ENCODE measurements at regions not wholly inside any gene's neighbourhood (a gene's known extent, or its start where the extent isn't known, plus 50 kb on each side); places are given as distances from the start of the nearest gene placed in this dataset.

DNA sequence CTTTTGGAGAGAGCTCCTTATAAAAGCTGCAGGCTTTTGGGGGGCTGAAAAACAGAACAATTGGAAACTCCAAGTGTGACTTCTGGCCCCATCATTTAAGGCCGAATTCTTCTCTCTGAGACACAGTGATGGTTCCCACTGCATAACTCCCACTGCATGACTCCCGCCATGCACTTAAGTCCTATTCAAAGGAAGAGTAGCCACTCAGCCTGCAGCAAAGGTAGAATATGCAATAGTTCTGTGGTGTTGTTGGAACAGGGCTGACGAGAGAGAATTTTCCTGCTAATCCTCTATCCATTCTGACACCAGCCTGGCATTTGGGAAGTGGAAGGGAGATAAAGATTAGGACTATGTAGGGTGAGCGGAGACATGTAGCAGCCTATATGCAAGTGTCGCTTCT lies 185.6 kb upstream of the ZNF462 start:
- Histone ChIP-seq H4K8ac (replicated peaks; ENCODE audit: insufficient read length, low read depth, low read length) (no peak overlapping the region), H2AK5ac (ENCODE audit: insufficient read length, low read length) (no peak overlapping the region), H3K9ac (ENCODE audit: extremely low read depth, insufficient read length, low read length) (no peak overlapping the region), H3K23ac (ENCODE audit: insufficient read length, low read depth, low read length) (no peak overlapping the region), H2AFZ (ENCODE audit: low read length) (no peak overlapping the region), H3K4me1 (ENCODE audit: insufficient read depth, low read length) (peaks cover 5% of the 10 kb centered on the region; the same call in 1 of the 2 replicates), H4K5ac (ENCODE audit: insufficient read length, low read depth, low read length) (no peak overlapping the region), H4K91ac (ENCODE audit: insufficient read length, low read depth, low read length) (no peak overlapping the region), H2BK12ac (ENCODE audit: insufficient read length, low read depth, low read length) (no peak overlapping the region), H2BK20ac (ENCODE audit: low read depth, low read length, poor library complexity, severe bottlenecking) (no peak overlapping the region), H2BK15ac (ENCODE audit: low read depth, low read length) (no peak overlapping the region), H3K27me3 (ENCODE audit: insufficient read depth, low read length) (no peaks in the 10 kb centered on the region), H3K4me2 (ENCODE audit: insufficient read depth, insufficient read length, low read length) (no peak overlapping the region), H2BK120ac (ENCODE audit: low read depth, low read length, poor library complexity, severe bottlenecking) (no peak overlapping the region), H3K56ac (ENCODE audit: insufficient read length, low read depth, low read length) (no peak overlapping the region), H3K79me1 (ENCODE audit: insufficient read depth, low read depth, low read length, poor library complexity, severe bottlenecking) (no peaks in the 10 kb centered on the region), H3K9me3 (ENCODE audit: control insufficient read depth, low read depth, low read length) (no peaks in the 10 kb centered on the region), H2BK5ac (ENCODE audit: insufficient read length, low read length) (no peak overlapping the region), H3K27ac (ENCODE audit: insufficient read length, low read depth, low read length) (peak overlapping the region; percentile 18), H3T11ph (ENCODE audit: low read length) (no peak overlapping the region), H3K18ac (ENCODE audit: insufficient read length, low read depth, low read length) (no peak overlapping the region), H3K79me2 (ENCODE audit: insufficient read depth, low read length) (no peaks in the 10 kb centered on the region), H4K20me1 (ENCODE audit: control insufficient read depth, insufficient read depth, insufficient read length) (no peaks in the 10 kb centered on the region), H3K4ac (ENCODE audit: low read depth, low read length) (no peak overlapping the region), H3K14ac (ENCODE audit: insufficient read depth, low read length) (no peak overlapping the region), H3K23me2 (ENCODE audit: insufficient read length, low read depth, low read length, poor library complexity, severe bottlenecking) (no peaks in the 10 kb centered on the region)
- H3K4me3 Mint-ChIP-seq = no peak overlapping the region
- H3K9me3 Mint-ChIP-seq = peaks cover 0 to 3% of the 10 kb centered on the region in 2 experiments; a peak in 2 of 5 replicates
- H3K27me3 Mint-ChIP-seq (ENCODE audit: low read depth) = no peaks in the 10 kb centered on the region
- peak overlapping the region in 2 of 3 experiments; percentile 65 to 92; a peak in 3 of 7 replicates for H3K27ac Mint-ChIP-seq
- no peaks in the 10 kb centered on the region; a peak in 2 of 7 replicates for H3K36me3 Mint-ChIP-seq (ENCODE audit: insufficient read depth in 1 of 3, low read depth in 3 of 3)
- DNase-seq = no peak
- no CpG with 5 or more reads among the region's 5 CpGs for WGBS (ENCODE audit: extremely low coverage, insufficient read length, low lambda C conversion rate)
- peaks cover 20 to 22% of the 10 kb centered on the region in 2 experiments for H3K4me1 Mint-ChIP-seq
- TF ChIP-seq, protein P1, sequence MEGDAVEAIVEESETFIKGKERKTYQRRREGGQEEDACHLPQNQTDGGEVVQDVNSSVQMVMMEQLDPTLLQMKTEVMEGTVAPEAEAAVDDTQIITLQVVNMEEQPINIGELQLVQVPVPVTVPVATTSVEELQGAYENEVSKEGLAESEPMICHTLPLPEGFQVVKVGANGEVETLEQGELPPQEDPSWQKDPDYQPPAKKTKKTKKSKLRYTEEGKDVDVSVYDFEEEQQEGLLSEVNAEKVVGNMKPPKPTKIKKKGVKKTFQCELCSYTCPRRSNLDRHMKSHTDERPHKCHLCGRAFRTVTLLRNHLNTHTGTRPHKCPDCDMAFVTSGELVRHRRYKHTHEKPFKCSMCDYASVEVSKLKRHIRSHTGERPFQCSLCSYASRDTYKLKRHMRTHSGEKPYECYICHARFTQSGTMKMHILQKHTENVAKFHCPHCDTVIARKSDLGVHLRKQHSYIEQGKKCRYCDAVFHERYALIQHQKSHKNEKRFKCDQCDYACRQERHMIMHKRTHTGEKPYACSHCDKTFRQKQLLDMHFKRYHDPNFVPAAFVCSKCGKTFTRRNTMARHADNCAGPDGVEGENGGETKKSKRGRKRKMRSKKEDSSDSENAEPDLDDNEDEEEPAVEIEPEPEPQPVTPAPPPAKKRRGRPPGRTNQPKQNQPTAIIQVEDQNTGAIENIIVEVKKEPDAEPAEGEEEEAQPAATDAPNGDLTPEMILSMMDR (conservative IDR thresholded peaks at IDR 0.05) = no peak

Measured in H9 (cell line).